ENCODE measurements at regions not wholly inside any gene's neighbourhood (a gene's known extent, or its start where the extent isn't known, plus 50 kb on each side); places are given as distances from the start of the nearest gene placed in this dataset.

DNA sequence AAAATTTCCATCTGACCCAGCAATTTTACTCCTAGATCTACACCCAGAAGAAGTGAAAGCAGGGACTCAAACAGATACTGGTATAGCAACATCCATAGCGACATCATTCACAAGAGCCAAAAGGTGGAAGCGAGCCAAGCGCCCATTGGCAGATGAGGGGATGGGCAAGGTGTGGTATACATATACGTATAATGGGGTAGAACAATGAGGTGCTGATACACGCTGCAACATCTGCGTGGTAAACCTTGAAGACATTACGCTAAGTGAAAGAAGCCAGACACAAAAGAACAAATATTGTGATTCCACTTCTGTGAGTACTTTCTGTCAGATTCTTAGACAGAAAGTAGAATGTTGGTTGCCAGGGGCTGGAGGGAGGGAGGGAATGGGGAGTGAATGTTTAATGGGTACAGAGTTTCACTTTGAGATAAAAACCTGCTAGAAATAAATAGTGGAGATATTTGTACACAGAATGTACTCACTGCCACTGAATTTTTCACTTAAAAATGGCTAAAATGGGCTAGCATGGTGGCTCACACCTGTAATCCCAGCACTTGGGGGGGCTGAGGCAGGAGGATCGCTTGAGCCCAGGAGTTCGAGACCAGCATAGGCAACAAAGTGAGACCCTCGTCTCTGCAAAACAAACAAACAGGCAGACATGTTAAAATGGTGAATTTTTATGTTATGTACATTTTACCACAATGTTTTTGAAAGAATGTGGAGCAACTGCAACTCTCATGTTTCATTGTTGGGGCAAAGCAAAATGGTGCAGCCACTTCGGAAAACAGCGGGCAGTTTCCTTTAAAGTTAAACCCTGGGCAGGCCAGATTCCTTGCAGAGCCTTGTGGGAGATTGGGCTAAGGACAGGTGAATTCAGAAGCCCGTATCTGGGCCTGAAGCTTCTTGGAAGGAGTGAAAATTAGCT lies 103.4 kb upstream of the MYCN start:
- WGBS, 5 donors: 84 to 95% (median 94%) methylated on average over 13 of the region's 13 CpGs
- no peaks in the 10 kb centered on the region for H3K4me1 ChIP-seq
- no peaks in the 10 kb centered on the region for H3K36me3 ChIP-seq
- TF ChIP-seq POLR2AphosphoS5 (IDR thresholded peaks at IDR 0.05): no peak
- TF ChIP-seq POLR2A (IDR thresholded peaks at IDR 0.05): no peak
- TF ChIP-seq, protein P1, sequence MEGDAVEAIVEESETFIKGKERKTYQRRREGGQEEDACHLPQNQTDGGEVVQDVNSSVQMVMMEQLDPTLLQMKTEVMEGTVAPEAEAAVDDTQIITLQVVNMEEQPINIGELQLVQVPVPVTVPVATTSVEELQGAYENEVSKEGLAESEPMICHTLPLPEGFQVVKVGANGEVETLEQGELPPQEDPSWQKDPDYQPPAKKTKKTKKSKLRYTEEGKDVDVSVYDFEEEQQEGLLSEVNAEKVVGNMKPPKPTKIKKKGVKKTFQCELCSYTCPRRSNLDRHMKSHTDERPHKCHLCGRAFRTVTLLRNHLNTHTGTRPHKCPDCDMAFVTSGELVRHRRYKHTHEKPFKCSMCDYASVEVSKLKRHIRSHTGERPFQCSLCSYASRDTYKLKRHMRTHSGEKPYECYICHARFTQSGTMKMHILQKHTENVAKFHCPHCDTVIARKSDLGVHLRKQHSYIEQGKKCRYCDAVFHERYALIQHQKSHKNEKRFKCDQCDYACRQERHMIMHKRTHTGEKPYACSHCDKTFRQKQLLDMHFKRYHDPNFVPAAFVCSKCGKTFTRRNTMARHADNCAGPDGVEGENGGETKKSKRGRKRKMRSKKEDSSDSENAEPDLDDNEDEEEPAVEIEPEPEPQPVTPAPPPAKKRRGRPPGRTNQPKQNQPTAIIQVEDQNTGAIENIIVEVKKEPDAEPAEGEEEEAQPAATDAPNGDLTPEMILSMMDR (IDR thresholded peaks at IDR 0.05 in 8 of 11, conservative IDR thresholded peaks at IDR 0.05 in 3 of 11): no peak
- no peak overlapping the region for H3K27ac ChIP-seq
- H3K27me3 ChIP-seq (replicated peaks in 1 of 7): no peaks in the 10 kb centered on the region
- no peaks in the 10 kb centered on the region for H3K9me3 ChIP-seq
- DNase-seq: no peak
- no peak overlapping the region for H3K4me3 ChIP-seq
- intact Hi-C loops (cut with DNase I; ENCODE audit: low total_unique reads): no loop called here

DNA sequence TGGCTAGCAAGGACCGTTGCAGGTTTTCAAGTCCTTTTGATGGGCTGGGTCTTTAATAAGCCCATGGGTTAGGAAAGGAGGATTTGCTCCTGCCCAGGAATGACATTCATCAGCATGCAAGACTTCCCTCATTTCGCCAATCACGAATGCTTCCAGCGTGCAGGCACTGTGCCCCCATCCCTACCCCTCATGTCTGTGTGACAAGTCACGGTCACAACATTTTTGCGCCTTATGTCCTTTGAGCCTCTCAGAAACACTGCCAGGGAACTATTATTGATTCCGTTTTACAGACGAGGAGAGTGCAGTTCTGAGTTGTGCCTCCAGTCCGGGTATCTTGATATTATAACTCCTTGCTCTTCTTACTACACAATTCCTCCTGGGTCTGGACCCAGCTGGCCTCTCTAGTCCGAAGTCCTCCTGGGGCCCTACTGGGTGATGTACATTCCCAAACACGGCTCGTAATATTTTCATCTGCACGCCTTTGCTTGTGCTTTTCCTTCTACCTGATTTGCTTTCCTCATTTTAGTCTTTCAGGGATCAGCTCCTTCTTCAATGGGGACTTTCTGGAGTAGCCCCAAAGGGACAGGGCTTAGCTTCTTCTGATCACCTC lies 101.8 kb upstream of the MYCN start:
- Histone ChIP-seq H3K27ac (no peak overlapping the region), H3K4me3 (no peak overlapping the region), H3K27me3 (replicated peaks in 1 of 7) (no peaks in the 10 kb centered on the region), H3K9me3 (no peaks in the 10 kb centered on the region), H3K36me3 (no peaks in the 10 kb centered on the region), H3K4me1 (no peaks in the 10 kb centered on the region)
- intact Hi-C loops (cut with DNase I; ENCODE audit: low total_unique reads): no loop called here
- WGBS, 5 donors: 87 to 97% (median 95%) methylated on average over 13 of the region's 13 CpGs
- DNase-seq: no peak
- TF ChIP-seq POLR2A (IDR thresholded peaks at IDR 0.05) (no peak), POLR2AphosphoS5 (IDR thresholded peaks at IDR 0.05) (no peak)
- TF ChIP-seq, protein P1 (IDR thresholded peaks at IDR 0.05 in 8 of 11, conservative IDR thresholded peaks at IDR 0.05 in 3 of 11): no peak

DNA sequence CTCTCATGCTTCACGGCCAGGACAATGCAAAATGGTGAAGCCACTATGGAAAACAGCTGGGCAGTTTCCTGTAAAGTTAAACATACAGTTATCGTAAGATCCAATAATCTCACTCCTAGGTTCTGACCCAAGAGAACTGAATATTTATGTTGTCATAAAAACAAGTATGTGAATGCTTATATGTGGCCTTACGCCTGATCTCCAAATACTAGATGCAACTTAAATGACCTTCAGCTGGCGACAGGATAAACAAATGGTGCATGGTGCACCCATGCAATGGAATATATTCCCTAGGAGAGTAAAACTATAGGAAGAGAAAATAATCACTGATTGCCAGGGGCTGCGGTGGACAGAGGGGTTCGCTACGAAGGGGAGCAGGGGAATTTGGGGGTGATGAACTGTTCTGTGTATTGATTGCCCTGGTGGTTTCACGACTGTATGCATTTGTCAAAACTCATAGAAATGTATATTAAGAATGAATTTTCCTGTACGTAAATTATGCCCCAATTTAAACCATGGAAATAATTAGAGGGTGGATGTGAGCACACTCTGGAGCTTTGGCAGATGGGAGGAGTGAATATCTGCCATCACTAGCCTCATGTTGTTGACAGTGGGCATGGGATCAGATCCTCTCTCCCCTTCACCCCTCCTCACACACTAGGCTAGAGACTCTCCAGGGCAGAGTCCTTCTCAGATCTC lies 100.8 kb upstream of the MYCN start:
- 82 to 91% (median 88%) methylated on average over 9 of the region's 9 CpGs for WGBS, 5 donors
- TF ChIP-seq POLR2AphosphoS5 (IDR thresholded peaks at IDR 0.05): no peak
- TF ChIP-seq POLR2A (IDR thresholded peaks at IDR 0.05): no peak
- TF ChIP-seq, protein P1 (IDR thresholded peaks at IDR 0.05 in 8 of 11, conservative IDR thresholded peaks at IDR 0.05 in 3 of 11): no peak
- no peak overlapping the region for H3K4me3 ChIP-seq
- H3K27ac ChIP-seq: no peak overlapping the region
- H3K36me3 ChIP-seq: no peaks in the 10 kb centered on the region
- H3K27me3 ChIP-seq (replicated peaks in 1 of 7): no peaks in the 10 kb centered on the region
- no peaks in the 10 kb centered on the region for H3K9me3 ChIP-seq
- no peak for DNase-seq
- H3K4me1 ChIP-seq: peaks cover 0 to 8% (median 0%) of the 10 kb centered on the region in 6 donors
- intact Hi-C loops (cut with DNase I; ENCODE audit: low total_unique reads): no loop called here

GRCh38 chr2:15840148-15840547 lies 100.2 kb upstream of the MYCN start:
- Histone ChIP-seq H3K36me3 (no peaks in the 10 kb centered on the region), H3K4me1 (peaks cover 0 to 8% (median 0%) of the 10 kb centered on the region in 6 donors), H3K27me3 (replicated peaks in 1 of 7) (no peaks in the 10 kb centered on the region), H3K27ac (no peak overlapping the region), H3K4me3 (no peak overlapping the region), H3K9me3 (no peaks in the 10 kb centered on the region)
- intact Hi-C loops (cut with DNase I; ENCODE audit: low total_unique reads): no loop called here
- DNase-seq: no peak
- no peak for TF ChIP-seq POLR2A (IDR thresholded peaks at IDR 0.05)
- 70 to 87% (median 75%) methylated on average over 3 of the region's 3 CpGs for WGBS, 5 donors

Measured in spleen (tissue), 11 donors.